NT2/D1 (cell line): ENCODE measurements at regions not wholly inside any gene's neighbourhood (a gene's known extent, or its start where the extent isn't known, plus 50 kb on each side); places are given as distances from the start of the nearest gene placed in this dataset.

Source experiments
- DNase-seq: peaks from one replicate; pipeline ENCODE4 v3.0.0-alpha.2; 2011; ENCODE audit warnings: low read depth, low spot score
- H3K27me3 ChIP-seq: 2 replicates; pipeline ENCODE4 v1.6.0; 2011; ENCODE audit warnings: mild to moderate bottlenecking; ENCODE audit not compliant: insufficient read length, insufficient read depth
- H3K36me3 ChIP-seq: 2 replicates; pipeline ENCODE4 v1.6.1; 2011; ENCODE audit warnings: mild to moderate bottlenecking, low read length, mixed read lengths; ENCODE audit not compliant: insufficient read depth, insufficient read length
- H3K4me1 ChIP-seq: 2 replicates; pipeline ENCODE4 v1.5.1; 2011; ENCODE audit not compliant: insufficient read depth, insufficient read length
- H3K4me3 ChIP-seq: 2 replicates; pipeline ENCODE4 v1.5.1; 2011; ENCODE audit warnings: low read depth; ENCODE audit not compliant: insufficient read length
- H3K9ac ChIP-seq: 2 replicates; pipeline ENCODE4 v1.6.0; 2011; ENCODE audit warnings: low read depth; ENCODE audit not compliant: insufficient read length
- H3K9me3 ChIP-seq: 2 replicates; pipeline ENCODE4 v1.5.1; 2011; ENCODE audit warnings: mild to moderate bottlenecking, low read length; ENCODE audit not compliant: insufficient read depth
- SUZ12 ChIP-seq: IDR thresholded peaks from 2 replicates; pipeline ENCODE4 v1.6.1; 2011; ENCODE audit not compliant: insufficient read length, insufficient read depth; ENCODE audit errors: extremely low read depth
- YY1 ChIP-seq: IDR thresholded peaks from 2 replicates; pipeline ENCODE4 v1.6.1; 2011; ENCODE audit not compliant: insufficient read length, insufficient read depth
- ZNF274 ChIP-seq: IDR thresholded peaks from 2 replicates; pipeline ENCODE4 v1.6.1; 2011; ENCODE audit warnings: mild to moderate bottlenecking, low read depth, low read length

DNA sequence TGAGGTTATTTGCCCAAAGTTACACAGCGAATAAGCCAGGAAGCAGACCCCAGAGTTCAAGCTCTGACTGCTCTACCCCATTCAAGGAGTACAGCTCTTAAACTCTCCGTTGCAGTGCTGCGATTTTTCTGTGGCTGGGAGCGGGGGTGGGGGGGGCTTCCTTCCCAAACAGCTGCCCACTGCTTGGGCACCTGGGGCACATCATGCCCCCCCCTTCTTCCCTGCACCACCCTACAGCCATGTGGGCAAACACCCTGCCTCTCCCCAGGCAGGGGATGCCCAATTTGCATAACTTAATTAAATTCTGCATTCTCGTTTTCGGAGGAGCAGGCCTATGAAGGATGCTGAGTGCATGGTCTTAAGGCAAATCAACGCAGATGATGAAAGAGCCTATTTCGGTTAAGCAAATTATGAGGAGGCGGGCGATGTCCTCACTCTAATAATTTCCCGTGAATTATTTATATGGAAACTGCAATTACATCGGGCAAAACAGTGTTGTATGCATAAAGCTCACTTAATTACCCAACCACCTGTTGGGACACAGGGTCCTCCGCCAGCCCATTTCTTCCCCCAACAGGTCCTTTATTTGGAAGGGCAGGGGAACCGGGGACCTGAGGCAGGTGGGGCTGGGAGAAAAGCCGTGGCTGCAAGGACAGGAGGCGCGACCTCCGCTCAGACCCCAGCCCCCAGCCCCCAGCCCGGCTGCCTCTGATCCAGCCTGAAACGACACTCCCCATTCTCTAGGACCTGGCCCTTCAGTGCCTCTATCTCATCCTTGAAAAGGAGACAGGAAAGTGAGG, 610.5 kb downstream of the BUD13 start:
- H3K9ac ChIP-seq: no peak overlapping the region
- no peaks in the 10 kb centered on the region for H3K36me3 ChIP-seq
- H3K27me3 ChIP-seq: no peaks in the 10 kb centered on the region
- no peak overlapping the region for H3K4me3 ChIP-seq
- no peaks in the 10 kb centered on the region for H3K4me1 ChIP-seq
- H3K9me3 ChIP-seq: no peaks in the 10 kb centered on the region
- no peak for DNase-seq
- TF ChIP-seq ZNF274 (no peak), YY1 (no peak), SUZ12 (no peak)

- Histone ChIP-seq H3K4me1 (no peaks in the 10 kb centered on the region), H3K27me3 (no peaks in the 10 kb centered on the region), H3K36me3 (no peaks in the 10 kb centered on the region), H3K9me3 (peaks cover 28% of the 10 kb centered on the region), H3K4me3 (no peak overlapping the region), H3K9ac (no peak overlapping the region)
- TF ChIP-seq SUZ12 (no peak), ZNF274 (no peak), YY1 (no peak)
- DNase-seq: no peak
Observed at GRCh38 chr11:116148645-116149044, 624.1 kb downstream of the BUD13 start.

DNA sequence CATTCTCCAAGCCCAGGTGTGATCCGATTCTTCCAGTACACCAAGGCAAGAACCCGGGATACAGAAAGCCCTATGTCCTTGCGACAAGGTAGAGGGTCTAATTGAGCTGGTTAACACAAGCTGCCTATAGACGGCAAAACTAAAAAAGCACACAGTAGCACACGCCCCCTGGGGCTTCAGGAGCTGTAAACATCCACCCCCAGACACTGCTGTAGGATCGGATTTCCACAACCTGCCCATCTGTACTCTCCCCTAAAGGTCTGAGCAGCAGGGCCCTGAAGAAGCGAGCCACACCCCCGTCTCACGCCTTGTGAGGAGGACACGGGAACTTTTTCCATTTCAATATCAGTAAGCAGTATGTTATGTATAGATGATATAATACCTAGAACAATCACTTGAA, 624.7 kb downstream of the BUD13 start:
- Histone ChIP-seq H3K9me3 (peaks cover 28% of the 10 kb centered on the region), H3K4me1 (no peaks in the 10 kb centered on the region), H3K4me3 (no peak overlapping the region), H3K27me3 (no peaks in the 10 kb centered on the region), H3K9ac (no peak overlapping the region), H3K36me3 (no peaks in the 10 kb centered on the region)
- TF ChIP-seq YY1: no peak
- TF ChIP-seq ZNF274: no peak
- no peak for TF ChIP-seq SUZ12
- peak; percentile 35 for DNase-seq

- Histone ChIP-seq H3K27me3 (no peaks in the 10 kb centered on the region), H3K36me3 (no peaks in the 10 kb centered on the region), H3K9me3 (peaks cover 12% of the 10 kb centered on the region; the same call in 1 of the 2 replicates), H3K4me1 (no peaks in the 10 kb centered on the region), H3K9ac (no peak overlapping the region), H3K4me3 (no peak overlapping the region)
- no peak for DNase-seq
- TF ChIP-seq ZNF274 (no peak), YY1 (no peak), SUZ12 (no peak)
Observed at GRCh38 chr11:116145187-116145865, 627.5 kb downstream of the BUD13 start.

- no peaks in the 10 kb centered on the region for H3K36me3 ChIP-seq
- no peak for TF ChIP-seq ZNF274
- no peak for DNase-seq
- H3K4me1 ChIP-seq: no peaks in the 10 kb centered on the region
- H3K27me3 ChIP-seq: no peaks in the 10 kb centered on the region
- no peak overlapping the region for H3K9ac ChIP-seq
- H3K9me3 ChIP-seq: peaks cover 12% of the 10 kb centered on the region; the same call in 1 of the 2 replicates
- H3K4me3 ChIP-seq: no peak overlapping the region
Observed at GRCh38 chr11:116144387-116144958, 628.3 kb downstream of the BUD13 start.

DNA sequence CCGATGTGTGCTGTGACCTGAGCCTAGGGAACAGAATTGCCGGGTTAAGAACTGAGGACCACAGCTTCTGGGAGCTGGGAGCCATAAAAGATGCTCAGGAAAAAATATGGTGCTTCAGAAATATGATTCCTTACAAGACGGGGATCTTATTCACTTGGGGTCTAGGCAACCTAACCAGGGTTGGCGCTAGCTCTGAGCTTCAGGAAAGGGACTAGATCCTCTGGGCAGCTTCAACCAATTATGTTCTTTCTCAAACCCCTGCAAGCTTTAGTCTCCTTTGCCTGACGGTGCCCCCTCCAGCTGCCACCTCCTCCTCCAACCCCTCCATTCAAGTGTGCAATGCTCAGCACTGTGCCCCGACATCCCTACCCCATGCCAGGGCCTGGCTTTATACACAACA, 634.1 kb upstream of the CADM1 start:
- Histone ChIP-seq H3K9me3 (no peaks in the 10 kb centered on the region), H3K4me3 (no peak overlapping the region), H3K4me1 (no peaks in the 10 kb centered on the region), H3K36me3 (no peaks in the 10 kb centered on the region), H3K27me3 (no peaks in the 10 kb centered on the region), H3K9ac (no peak overlapping the region)
- no peak for DNase-seq
- TF ChIP-seq ZNF274 (no peak), SUZ12 (no peak), YY1 (no peak)

- TF ChIP-seq SUZ12 (no peak), YY1 (no peak), ZNF274 (no peak)
- DNase-seq: no peak
- Histone ChIP-seq H3K4me3 (no peak overlapping the region), H3K4me1 (no peaks in the 10 kb centered on the region), H3K36me3 (no peaks in the 10 kb centered on the region), H3K27me3 (no peaks in the 10 kb centered on the region), H3K9me3 (no peaks in the 10 kb centered on the region), H3K9ac (no peak overlapping the region)
Observed at GRCh38 chr11:116137753-116138152, 633.5 kb upstream of the CADM1 start.
